ENCODE measurements at regions not wholly inside any gene's neighbourhood (a gene's known extent, or its start where the extent isn't known, plus 50 kb on each side); places are given as distances from the start of the nearest gene placed in this dataset.

GRCh38 chr3:177352424-177352823, 155.1 kb upstream of the TBL1XR1 start:
- TF ChIP-seq POLR2A (IDR thresholded peaks at IDR 0.05) = no peak
- TF ChIP-seq CTCF (IDR thresholded peaks at IDR 0.05) = no peak
